ENCODE measurements at regions not wholly inside any gene's neighbourhood (a gene's known extent, or its start where the extent isn't known, plus 50 kb on each side); places are given as distances from the start of the nearest gene placed in this dataset.

DNA sequence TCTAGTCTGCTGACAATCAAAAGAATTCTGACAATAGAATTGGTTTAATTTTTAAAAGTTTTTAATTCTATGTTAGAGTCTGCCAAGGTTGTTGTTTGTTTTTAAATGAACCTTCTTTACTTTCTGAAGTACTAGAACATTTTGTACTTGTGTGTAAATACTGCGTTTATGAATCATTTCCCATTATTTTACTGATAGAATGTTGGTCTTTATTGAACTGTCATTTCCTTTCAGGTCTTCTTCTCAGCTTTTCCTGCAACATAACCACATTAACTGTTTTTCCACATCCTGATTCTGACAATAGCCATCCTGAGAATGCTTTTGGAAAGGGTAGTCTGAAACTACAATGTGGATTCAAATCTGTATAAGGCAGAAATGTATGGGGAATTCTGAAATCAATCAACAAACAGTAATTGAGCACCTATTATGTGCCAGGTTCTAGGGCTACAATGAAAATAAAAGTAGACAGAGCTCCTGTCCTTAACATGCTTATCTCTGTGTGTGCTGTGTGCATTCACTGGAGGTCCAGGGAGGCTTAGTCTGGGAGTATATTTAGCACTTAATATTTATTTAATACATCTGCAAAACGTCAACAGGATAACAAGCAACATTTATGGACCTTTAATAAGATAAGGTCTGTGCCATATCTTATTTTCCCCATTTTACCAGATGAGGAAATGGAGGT, 73.1 kb upstream of the SLC38A2 start:
- no peak for TF ChIP-seq CTCF (IDR thresholded peaks at IDR 0.05; ENCODE audit: low read length)
- TF ChIP-seq EZH2 (IDR thresholded peaks at IDR 0.05; ENCODE audit: borderline replicate concordance, low read length), result no peak
